Effector CD4-positive, alpha-beta T cell (primary cell): ENCODE measurements at regions not wholly inside any gene's neighbourhood (a gene's known extent, or its start where the extent isn't known, plus 50 kb on each side); places are given as distances from the start of the nearest gene placed in this dataset.

Experiments
- DNase-seq: peaks from one replicate; pipeline ENCODE4 v3.0.0-alpha.2; 2020

- DNase-seq, result no peak
These were observed 70.7 kb upstream of the ZNF644 start for GRCh38 chr1:91092503-91092902.

- DNase-seq, result no peak
These were observed 70.0 kb upstream of the ZNF644 start for GRCh38 chr1:91091812-91092211.

DNA sequence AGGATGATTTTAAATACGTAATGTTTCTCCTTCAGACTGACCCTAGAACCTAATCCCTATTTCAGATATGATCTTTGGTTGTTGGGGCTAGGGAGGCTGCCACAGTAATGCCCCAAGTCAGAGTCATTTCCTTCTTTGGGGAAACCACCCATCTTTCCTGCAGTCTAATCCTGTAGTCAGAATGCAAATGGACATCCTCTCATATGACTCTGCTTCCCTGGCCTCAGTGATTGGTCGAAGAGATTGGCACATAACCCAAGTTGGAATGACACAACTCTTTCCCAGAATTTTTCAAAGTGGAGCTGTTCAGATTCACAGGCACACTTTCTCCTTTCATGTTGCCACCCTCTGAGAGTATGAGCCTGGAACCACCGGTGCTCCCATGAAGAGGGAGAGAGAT lies 58.8 kb upstream of the ZNF644 start:
- DNase-seq, result no peak

GRCh38 chr1:91078859-91079258 lies 57.0 kb upstream of the ZNF644 start:
- DNase-seq, result no peak

DNA sequence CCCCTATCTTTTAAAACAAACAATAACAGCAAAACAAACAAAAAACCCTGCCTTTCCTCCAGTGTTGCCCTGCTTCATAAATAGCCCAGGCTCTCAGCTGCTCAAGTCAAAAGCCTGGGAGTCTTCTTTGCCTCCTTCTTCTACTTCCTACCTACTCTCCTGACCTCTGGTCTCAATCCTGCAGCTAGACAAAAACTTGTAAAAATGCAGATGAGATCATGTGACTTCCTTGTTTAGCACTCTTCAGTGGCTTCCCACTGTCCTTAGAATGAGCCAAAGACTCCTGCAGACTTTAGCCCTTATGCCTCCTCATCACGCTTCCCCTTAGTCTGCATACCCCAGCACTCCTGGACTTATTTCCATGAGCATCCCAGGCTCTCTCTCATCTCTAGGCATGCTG lies 55.0 kb upstream of the ZNF644 start:
- DNase-seq, result no peak

DNA sequence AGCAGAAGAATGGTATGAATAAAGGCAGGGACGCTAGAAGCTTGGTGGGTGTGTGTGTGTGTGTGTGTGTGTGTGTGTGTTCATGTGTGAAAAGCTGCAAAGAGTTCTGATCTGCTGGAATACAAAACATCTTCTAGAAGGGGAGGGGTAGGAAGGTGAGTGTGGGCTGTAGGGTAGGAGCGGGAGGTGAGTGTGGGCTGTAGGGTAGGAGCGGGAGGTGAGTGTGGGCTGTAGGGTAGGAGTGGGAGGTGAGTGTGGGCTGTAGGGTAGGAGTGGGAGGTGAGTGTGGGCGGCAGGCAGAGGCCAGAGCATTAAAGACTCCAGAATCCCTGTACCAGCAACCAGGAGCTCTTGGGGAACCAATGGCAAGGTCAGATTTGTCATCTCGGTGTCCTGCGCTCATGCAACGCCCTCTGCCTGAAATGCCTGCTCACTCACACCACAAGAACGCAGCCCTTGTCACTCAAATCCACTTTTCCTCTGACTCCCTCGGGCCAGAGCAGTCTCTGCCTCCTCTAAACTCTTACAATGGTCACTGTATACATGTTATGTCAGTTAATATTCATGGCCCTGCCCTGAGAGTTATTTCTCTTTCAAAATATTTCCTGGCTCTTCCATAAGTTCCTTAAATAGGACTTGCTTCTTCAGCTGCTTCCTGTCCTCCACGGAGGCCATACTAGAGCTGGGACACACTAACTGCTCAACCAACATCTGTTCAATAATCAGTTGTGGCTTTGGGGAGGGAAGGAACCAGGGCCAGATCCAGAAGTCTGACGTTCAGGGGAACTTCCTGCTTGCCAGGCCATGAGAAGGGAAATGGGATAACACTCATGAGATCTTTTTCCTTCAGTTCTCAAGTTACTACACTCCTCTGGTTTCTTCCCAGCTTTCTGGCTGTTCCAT lies 53.6 kb upstream of the ZNF644 start:
- DNase-seq, result no peak

DNA sequence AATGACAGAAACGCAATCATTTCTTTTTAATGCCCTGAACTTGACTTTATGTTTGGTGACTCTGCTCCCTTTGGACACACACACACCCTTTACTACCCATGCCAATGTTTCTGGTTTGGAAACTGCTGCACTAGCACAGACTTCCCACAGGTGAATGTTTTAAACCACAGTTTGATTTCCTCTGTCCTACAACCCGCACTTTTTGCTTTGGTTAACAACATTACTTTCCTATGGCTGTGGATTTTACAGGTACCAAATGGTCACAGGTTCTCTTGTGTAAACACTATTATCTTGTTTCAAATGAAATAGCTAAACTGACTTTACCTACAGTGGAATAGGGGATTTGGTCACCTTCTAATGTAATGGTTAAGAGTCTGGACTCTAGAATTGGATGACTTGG lies 51.5 kb upstream of the ZNF644 start:
- no peak for DNase-seq

- DNase-seq, result no peak
These were observed 50.0 kb upstream of the ZNF644 start for GRCh38 chr1:91071838-91072237.
